ENCODE measurements at regions not wholly inside any gene's neighbourhood (a gene's known extent, or its start where the extent isn't known, plus 50 kb on each side); places are given as distances from the start of the nearest gene placed in this dataset.

GRCh38 chr19:28601723-28602440 lies 611.1 kb downstream of the UQCRFS1 start:
- Histone ChIP-seq H2AK5ac (ENCODE audit: insufficient read length, low read length) (no peak overlapping the region), H3K56ac (ENCODE audit: insufficient read length, low read depth, low read length) (no peak overlapping the region), H3T11ph (ENCODE audit: low read length) (no peak overlapping the region), H3K23me2 (ENCODE audit: insufficient read length, low read depth, low read length, poor library complexity, severe bottlenecking) (no peaks in the 10 kb centered on the region), H3K9ac (ENCODE audit: extremely low read depth, insufficient read length, low read length) (no peak overlapping the region), H3K79me1 (ENCODE audit: insufficient read depth, low read depth, low read length, poor library complexity, severe bottlenecking) (no peaks in the 10 kb centered on the region), H3K9me3 (ENCODE audit: control insufficient read depth, low read depth, low read length) (peaks cover 9% of the 10 kb centered on the region), H3K27me3 (ENCODE audit: insufficient read depth, low read length) (no peaks in the 10 kb centered on the region), H3K4me2 (ENCODE audit: insufficient read depth, insufficient read length, low read length) (no peak overlapping the region), H2BK5ac (ENCODE audit: insufficient read length, low read length) (no peak overlapping the region), H4K20me1 (ENCODE audit: control insufficient read depth, insufficient read depth, insufficient read length) (no peaks in the 10 kb centered on the region), H3K18ac (ENCODE audit: insufficient read length, low read depth, low read length) (no peak overlapping the region), H3K14ac (ENCODE audit: insufficient read depth, low read length) (no peak overlapping the region), H4K91ac (ENCODE audit: insufficient read length, low read depth, low read length) (no peak overlapping the region), H2BK20ac (ENCODE audit: low read depth, low read length, poor library complexity, severe bottlenecking) (no peak overlapping the region), H3K4ac (ENCODE audit: low read depth, low read length) (no peak overlapping the region), H3K4me1 (ENCODE audit: insufficient read depth, low read length) (no peaks in the 10 kb centered on the region), H2BK15ac (ENCODE audit: low read depth, low read length) (no peak overlapping the region), H2AFZ (ENCODE audit: low read length) (no peak overlapping the region), H3K79me2 (ENCODE audit: insufficient read depth, low read length) (no peaks in the 10 kb centered on the region), H4K5ac (ENCODE audit: insufficient read length, low read depth, low read length) (no peak overlapping the region), H2BK120ac (ENCODE audit: low read depth, low read length, poor library complexity, severe bottlenecking) (no peak overlapping the region), H4K8ac (replicated peaks; ENCODE audit: insufficient read length, low read depth, low read length) (no peak overlapping the region), H3K23ac (ENCODE audit: insufficient read length, low read depth, low read length) (no peak overlapping the region), H2BK12ac (ENCODE audit: insufficient read length, low read depth, low read length) (no peak overlapping the region), H3K27ac (ENCODE audit: insufficient read length, low read depth, low read length) (no peak overlapping the region)
- H3K4me1 Mint-ChIP-seq = peaks cover 11 to 13% of the 10 kb centered on the region in 2 experiments
- peaks cover 14 to 20% of the 10 kb centered on the region in 2 experiments for H3K9me3 Mint-ChIP-seq
- TF ChIP-seq CTCF (conservative IDR thresholded peaks at IDR 0.05) = no peak
- no peak overlapping the region for H3K4me3 Mint-ChIP-seq
- peaks cover 10 to 14% (median 10%) of the 10 kb centered on the region in 3 experiments for H3K36me3 Mint-ChIP-seq (ENCODE audit: insufficient read depth in 1 of 3, low read depth in 3 of 3)
- no peak for DNase-seq
- no CpG with 5 or more reads among the region's 10 CpGs for WGBS (ENCODE audit: extremely low coverage, insufficient read length, low lambda C conversion rate)
- no peaks in the 10 kb centered on the region; the same call in 1 of the 2 replicates for H3K27me3 Mint-ChIP-seq (ENCODE audit: low read depth)
- peak overlapping the region in 1 of 3 experiments; percentile 1; a peak in 1 of 7 replicates for H3K27ac Mint-ChIP-seq
